ENCODE measurements at regions not wholly inside any gene's neighbourhood (a gene's known extent, or its start where the extent isn't known, plus 50 kb on each side); places are given as distances from the start of the nearest gene placed in this dataset.

- 90% methylated on average over 18 of the region's 18 CpGs for WGBS (ENCODE audit: insufficient coverage)
- H3K27me3 ChIP-seq (ENCODE audit: control insufficient read depth, insufficient read depth, low read length): no peaks in the 10 kb centered on the region
- H3K36me3 ChIP-seq (ENCODE audit: control insufficient read depth, insufficient read depth, low read length): no peaks in the 10 kb centered on the region
- no peak overlapping the region for H3K27ac ChIP-seq (ENCODE audit: low read length)
- H3K4me3 ChIP-seq (ENCODE audit: low read length): no peak overlapping the region
- DNase-seq: no peak
- H3K9me3 ChIP-seq (replicated peaks; ENCODE audit: control insufficient read depth, low read depth, low read length): no peaks in the 10 kb centered on the region
- H3K4me1 ChIP-seq (ENCODE audit: control insufficient read depth, insufficient read depth, low read length): peaks cover 22% of the 10 kb centered on the region
Observed at GRCh38 chr17:77291591-77292386, 151.0 kb downstream of the SEC14L1 start.

- Histone ChIP-seq H3K4me1 (ENCODE audit: control insufficient read depth, insufficient read depth, low read length) (no peaks in the 10 kb centered on the region), H3K4me3 (ENCODE audit: low read length) (no peak overlapping the region), H3K9me3 (replicated peaks; ENCODE audit: control insufficient read depth, low read depth, low read length) (peaks cover 5% of the 10 kb centered on the region), H3K36me3 (ENCODE audit: control insufficient read depth, insufficient read depth, low read length) (no peaks in the 10 kb centered on the region), H3K27me3 (ENCODE audit: control insufficient read depth, insufficient read depth, low read length) (no peaks in the 10 kb centered on the region), H3K27ac (ENCODE audit: low read length) (peak overlapping the region; percentile 47)
- peak; percentile 88 for DNase-seq
- 100% methylated on average over 1 of the region's 20 CpGs for WGBS (ENCODE audit: insufficient coverage)
Observed at GRCh38 chr17:77294761-77295160, 154.0 kb downstream of the SEC14L1 start.

GRCh38 chr17:77295241-77295853, 154.6 kb downstream of the SEC14L1 start:
- Histone ChIP-seq H3K9me3 (replicated peaks; ENCODE audit: control insufficient read depth, low read depth, low read length) (peaks cover 5% of the 10 kb centered on the region), H3K36me3 (ENCODE audit: control insufficient read depth, insufficient read depth, low read length) (no peaks in the 10 kb centered on the region), H3K4me1 (ENCODE audit: control insufficient read depth, insufficient read depth, low read length) (no peaks in the 10 kb centered on the region), H3K4me3 (ENCODE audit: low read length) (no peak overlapping the region), H3K27ac (ENCODE audit: low read length) (peak overlapping the region; percentile 45), H3K27me3 (ENCODE audit: control insufficient read depth, insufficient read depth, low read length) (no peaks in the 10 kb centered on the region)
- 47% methylated on average over 5 of the region's 12 CpGs for WGBS (ENCODE audit: insufficient coverage)
- no peak for DNase-seq

- no peak for DNase-seq
- 97% methylated on average over 6 of the region's 6 CpGs for WGBS (ENCODE audit: insufficient coverage)
- peaks cover 5% of the 10 kb centered on the region for H3K9me3 ChIP-seq (replicated peaks; ENCODE audit: control insufficient read depth, low read depth, low read length)
Observed at GRCh38 chr17:77296769-77297409, 156.1 kb downstream of the SEC14L1 start.

GRCh38 chr17:77297693-77298666, 157.2 kb downstream of the SEC14L1 start:
- no peaks in the 10 kb centered on the region for H3K27me3 ChIP-seq (ENCODE audit: control insufficient read depth, insufficient read depth, low read length)
- no peaks in the 10 kb centered on the region for H3K36me3 ChIP-seq (ENCODE audit: control insufficient read depth, insufficient read depth, low read length)
- no peaks in the 10 kb centered on the region for H3K4me1 ChIP-seq (ENCODE audit: control insufficient read depth, insufficient read depth, low read length)
- no peak overlapping the region for H3K4me3 ChIP-seq (ENCODE audit: low read length)
- H3K9me3 ChIP-seq (replicated peaks; ENCODE audit: control insufficient read depth, low read depth, low read length): peaks cover 5% of the 10 kb centered on the region
- DNase-seq: no peak
- WGBS (ENCODE audit: insufficient coverage): 83% methylated on average over 2 of the region's 8 CpGs
- H3K27ac ChIP-seq (ENCODE audit: low read length): no peak overlapping the region

More at GRCh38 chr17:77296769-77297409, 156.1 kb downstream of the SEC14L1 start:
- Histone ChIP-seq H3K27me3 (ENCODE audit: control insufficient read depth, insufficient read depth, low read length) (no peaks in the 10 kb centered on the region), H3K4me1 (ENCODE audit: control insufficient read depth, insufficient read depth, low read length) (no peaks in the 10 kb centered on the region), H3K27ac (ENCODE audit: low read length) (no peak overlapping the region), H3K36me3 (ENCODE audit: control insufficient read depth, insufficient read depth, low read length) (no peaks in the 10 kb centered on the region), H3K4me3 (ENCODE audit: low read length) (no peak overlapping the region)

- no peak overlapping the region for H3K4me3 ChIP-seq (ENCODE audit: low read length)
- H3K27ac ChIP-seq (ENCODE audit: low read length): no peak overlapping the region
- DNase-seq: no peak
- H3K27me3 ChIP-seq (ENCODE audit: control insufficient read depth, insufficient read depth, low read length): no peaks in the 10 kb centered on the region
- WGBS (ENCODE audit: insufficient coverage): 98% methylated on average over 5 of the region's 5 CpGs
- no peaks in the 10 kb centered on the region for H3K36me3 ChIP-seq (ENCODE audit: control insufficient read depth, insufficient read depth, low read length)
- H3K4me1 ChIP-seq (ENCODE audit: control insufficient read depth, insufficient read depth, low read length): no peaks in the 10 kb centered on the region
- peaks cover 5% of the 10 kb centered on the region for H3K9me3 ChIP-seq (replicated peaks; ENCODE audit: control insufficient read depth, low read depth, low read length)
Observed at GRCh38 chr17:77298811-77299210, 158.0 kb downstream of the SEC14L1 start.

GRCh38 chr17:77299256-77300015, 158.7 kb downstream of the SEC14L1 start:
- no peak overlapping the region for H3K4me3 ChIP-seq (ENCODE audit: low read length)
- peaks cover 5% of the 10 kb centered on the region for H3K9me3 ChIP-seq (replicated peaks; ENCODE audit: control insufficient read depth, low read depth, low read length)
- 56% methylated on average over 1 of the region's 6 CpGs for WGBS (ENCODE audit: insufficient coverage)
- no peaks in the 10 kb centered on the region for H3K27me3 ChIP-seq (ENCODE audit: control insufficient read depth, insufficient read depth, low read length)
- DNase-seq: no peak
- no peaks in the 10 kb centered on the region for H3K36me3 ChIP-seq (ENCODE audit: control insufficient read depth, insufficient read depth, low read length)
- no peaks in the 10 kb centered on the region for H3K4me1 ChIP-seq (ENCODE audit: control insufficient read depth, insufficient read depth, low read length)
- H3K27ac ChIP-seq (ENCODE audit: low read length): no peak overlapping the region

GRCh38 chr17:77300016-77300686, 159.4 kb downstream of the SEC14L1 start:
- Histone ChIP-seq H3K4me3 (ENCODE audit: low read length) (no peak overlapping the region), H3K27ac (ENCODE audit: low read length) (no peak overlapping the region), H3K9me3 (replicated peaks; ENCODE audit: control insufficient read depth, low read depth, low read length) (peaks cover 5% of the 10 kb centered on the region), H3K27me3 (ENCODE audit: control insufficient read depth, insufficient read depth, low read length) (no peaks in the 10 kb centered on the region), H3K36me3 (ENCODE audit: control insufficient read depth, insufficient read depth, low read length) (no peaks in the 10 kb centered on the region), H3K4me1 (ENCODE audit: control insufficient read depth, insufficient read depth, low read length) (no peaks in the 10 kb centered on the region)
- no peak for DNase-seq
- 100% methylated on average over 1 of the region's 4 CpGs for WGBS (ENCODE audit: insufficient coverage)

Data from muscle of leg (tissue), 3 donors.